HEK293 (cell line): ENCODE measurements at regions not wholly inside any gene's neighbourhood (a gene's known extent, or its start where the extent isn't known, plus 50 kb on each side); places are given as distances from the start of the nearest gene placed in this dataset.

Experiments
- CTCF ChIA-PET: fragments of 350-600 bp; formaldehyde crosslinking; extraction: SDS; loops from one replicate; lab custom pipeline; 2021; ENCODE audit warnings: antibody characterized with exemption; lab: Yijun Ruan, JAX
- POLR2A ChIA-PET: fragments of 300-600 bp; formaldehyde crosslinking; extraction: SDS; loops from one replicate; lab custom pipeline; 2020; ENCODE audit warnings: antibody characterized with exemption, inconsistent platforms; lab: Yijun Ruan, JAX
- H3K27ac ChIP-seq: fragments of 200-500 bp; sonication (Bioruptor generic); 2 replicates; pipeline ENCODE4 v1.5.1; 2014; ENCODE audit warnings: low read depth, low read length, control low read depth, inconsistent platforms; ENCODE audit errors: extremely low read depth
- H3K36me3 ChIP-seq, 2 experiments: fragments of 200-500 bp in 1 of 2; sonication (Bioruptor generic) in 1 of 2; 1 replicate in 1 of 2; 2 replicates in 1 of 2; pipeline ENCODE4 v1.5.1; 2014 to 2017; ENCODE audit warnings: inconsistent platforms in 2 of 2, low read length in 2 of 2; ENCODE audit not compliant: control insufficient read depth in 2 of 2, insufficient read depth in 1 of 2
- H3K4me1 ChIP-seq: fragments of 200-500 bp; sonication (Bioruptor generic); 2 replicates; pipeline ENCODE4 v1.5.1; 2014; ENCODE audit warnings: mild to moderate bottlenecking, low read length, inconsistent platforms; ENCODE audit not compliant: control insufficient read depth, insufficient read depth
- H3K4me3 ChIP-seq: 2 replicates; pipeline ENCODE4 v1.5.1; 2011; ENCODE audit warnings: low read depth, mild to moderate bottlenecking, control low read depth, low read length, moderate library complexity
- H3K9me3 ChIP-seq: fragments of 200-500 bp; sonication (Bioruptor generic); 2 replicates; pipeline ENCODE4 v1.5.1; 2014; ENCODE audit warnings: low read depth, low read length, inconsistent platforms; ENCODE audit not compliant: control insufficient read depth, insufficient read depth
- BCL11A ChIP-seq: fragments of 450-650 bp; formaldehyde crosslinking; IDR thresholded peaks from 2 replicates; pipeline ENCODE4 v1.5.1; 2016; ENCODE audit warnings: low read depth, missing biosample characterization, missing genetic modification characterization
- BCL11B ChIP-seq: fragments of 450-650 bp; formaldehyde crosslinking; IDR thresholded peaks from 2 replicates; pipeline ENCODE4 v1.5.1; 2016; ENCODE audit warnings: low read depth, missing biosample characterization, missing genetic modification characterization
- IKZF3 ChIP-seq: fragments of 450-650 bp; IDR thresholded peaks from 2 replicates; pipeline ENCODE4 v1.5.0; 2018; ENCODE audit warnings: missing biosample characterization, mild to moderate bottlenecking, missing genetic modification characterization, moderate library complexity
- KLF10 ChIP-seq: fragments of 450-650 bp; IDR thresholded peaks from 2 replicates; pipeline ENCODE4 v1.5.1; 2018; ENCODE audit warnings: missing biosample characterization, mild to moderate bottlenecking, missing genetic modification characterization
- SALL2 ChIP-seq: fragments of 450-650 bp; formaldehyde crosslinking; IDR thresholded peaks from 2 replicates; pipeline ENCODE4 v1.5.0; 2017; ENCODE audit warnings: missing biosample characterization, mild to moderate bottlenecking, missing genetic modification characterization, borderline replicate concordance
- SCRT2 ChIP-seq: fragments of 450-650 bp; formaldehyde crosslinking; IDR thresholded peaks from 2 replicates; pipeline ENCODE4 v1.5.1; 2016; ENCODE audit warnings: missing biosample characterization, missing genetic modification characterization
- TRIM28 ChIP-seq: IDR thresholded peaks from 2 replicates; pipeline ENCODE4 v1.6.1; 2011; ENCODE audit warnings: low read length, control low read depth, borderline replicate concordance
- WT1 ChIP-seq: fragments of 450-650 bp; formaldehyde crosslinking; IDR thresholded peaks from 2 replicates; pipeline ENCODE4 v1.5.1; 2016; ENCODE audit warnings: missing biosample characterization, missing genetic modification characterization
- ZNF112 ChIP-seq: fragments of 450-650 bp; formaldehyde crosslinking; IDR thresholded peaks from 2 replicates; pipeline ENCODE4 v1.5.0; 2017; ENCODE audit warnings: missing biosample characterization, missing genetic modification characterization
- ZNF114 ChIP-seq: fragments of 450-650 bp; formaldehyde crosslinking; IDR thresholded peaks from 2 replicates; pipeline ENCODE4 v1.5.0; 2017; ENCODE audit warnings: missing biosample characterization, missing genetic modification characterization
- ZNF121 ChIP-seq: fragments of 450-650 bp; formaldehyde crosslinking; IDR thresholded peaks from 2 replicates; pipeline ENCODE4 v1.5.1; 2016; ENCODE audit warnings: missing biosample characterization, missing genetic modification characterization
- ZNF132 ChIP-seq: fragments of 450-650 bp; formaldehyde crosslinking; IDR thresholded peaks from 2 replicates; pipeline ENCODE4 v1.5.1; 2017; ENCODE audit warnings: missing biosample characterization, missing genetic modification characterization, borderline replicate concordance
- ZNF169 ChIP-seq: fragments of 450-650 bp; formaldehyde crosslinking; IDR thresholded peaks from 2 replicates; pipeline ENCODE4 v1.5.1; 2016; ENCODE audit warnings: missing biosample characterization, missing genetic modification characterization
- ZNF335 ChIP-seq: fragments of 450-650 bp; formaldehyde crosslinking; conservative IDR thresholded peaks from 2 replicates; pipeline ENCODE4 v1.5.1; 2016; ENCODE audit warnings: missing biosample characterization, missing genetic modification characterization
- ZNF366 ChIP-seq: fragments of 450-650 bp; formaldehyde crosslinking; conservative IDR thresholded peaks from 2 replicates; pipeline ENCODE4 v1.5.1; 2016; ENCODE audit warnings: missing biosample characterization, missing genetic modification characterization
- ZNF423 ChIP-seq: fragments of 450-650 bp; formaldehyde crosslinking; IDR thresholded peaks from 2 replicates; pipeline ENCODE4 v1.5.1; 2016; ENCODE audit warnings: missing biosample characterization, missing genetic modification characterization
- ZNF473 ChIP-seq: fragments of 450-650 bp; formaldehyde crosslinking; IDR thresholded peaks from 2 replicates; pipeline ENCODE4 v1.5.1; 2017; ENCODE audit warnings: missing biosample characterization, missing genetic modification characterization
- ZNF521 ChIP-seq: fragments of 450-650 bp; formaldehyde crosslinking; IDR thresholded peaks from 2 replicates; pipeline ENCODE4 v1.5.1; 2017; ENCODE audit warnings: missing biosample characterization, mild to moderate bottlenecking, missing genetic modification characterization
- ZNF544 ChIP-seq: fragments of 450-650 bp; formaldehyde crosslinking; IDR thresholded peaks from 2 replicates; pipeline ENCODE4 v1.5.0; 2017; ENCODE audit warnings: missing biosample characterization, missing genetic modification characterization
- ZNF670 ChIP-seq: fragments of 450-650 bp; formaldehyde crosslinking; IDR thresholded peaks from 2 replicates; pipeline ENCODE4 v1.5.1; 2016; ENCODE audit warnings: missing biosample characterization, missing genetic modification characterization, low read depth
- TF ChIP-seq, protein P1 (sequence below): fragments of 450-650 bp; formaldehyde crosslinking; IDR thresholded peaks from 2 replicates; pipeline ENCODE4 v1.5.1; 2016; ENCODE audit warnings: missing biosample characterization, missing genetic modification characterization, low read depth
- TF ChIP-seq, protein P2 (sequence below): fragments of 450-650 bp; formaldehyde crosslinking; conservative IDR thresholded peaks from 2 replicates; pipeline ENCODE4 v1.5.1; 2016; ENCODE audit warnings: low read depth, missing biosample characterization, missing genetic modification characterization
- TF ChIP-seq, protein P3 (sequence below): fragments of 450-650 bp; formaldehyde crosslinking; IDR thresholded peaks from 2 replicates; pipeline ENCODE4 v1.5.1; 2016; ENCODE audit warnings: missing biosample characterization, missing genetic modification characterization
- TF ChIP-seq, protein P4 (sequence below): fragments of 450-650 bp; formaldehyde crosslinking; IDR thresholded peaks from 2 replicates; pipeline ENCODE4 v1.5.1; 2016; ENCODE audit warnings: missing biosample characterization, missing genetic modification characterization
- TF ChIP-seq, protein P5 (sequence below): fragments of 450-650 bp; formaldehyde crosslinking; IDR thresholded peaks from 2 replicates; pipeline ENCODE4 v1.5.1; 2016; ENCODE audit warnings: missing biosample characterization, missing genetic modification characterization
- TF ChIP-seq, protein P6 (sequence below): fragments of 450-650 bp; formaldehyde crosslinking; IDR thresholded peaks from 2 replicates; pipeline ENCODE4 v1.5.1; 2016; ENCODE audit warnings: missing biosample characterization, missing genetic modification characterization

DNA sequence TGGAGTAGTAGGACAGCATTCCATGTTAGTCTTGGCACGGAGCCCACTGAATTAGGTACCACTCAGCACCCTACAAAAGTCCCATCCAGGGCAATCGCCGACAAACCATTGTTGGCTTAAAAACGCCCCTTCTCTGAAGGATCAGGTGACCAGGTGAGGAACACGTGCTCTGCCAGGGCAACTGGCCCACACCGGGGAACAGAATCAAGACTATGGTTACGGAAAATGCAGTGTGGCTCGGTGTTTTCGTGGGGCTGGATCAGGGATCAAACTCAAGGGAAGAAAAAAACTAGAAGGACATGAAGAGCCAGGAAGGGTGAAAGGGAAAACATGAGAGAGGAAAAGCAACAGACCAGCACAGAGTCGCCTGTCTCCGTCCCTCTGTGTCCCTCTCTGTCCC is 177.8 kb upstream of the ARID1B start (continued):
- TF ChIP-seq, protein P1, sequence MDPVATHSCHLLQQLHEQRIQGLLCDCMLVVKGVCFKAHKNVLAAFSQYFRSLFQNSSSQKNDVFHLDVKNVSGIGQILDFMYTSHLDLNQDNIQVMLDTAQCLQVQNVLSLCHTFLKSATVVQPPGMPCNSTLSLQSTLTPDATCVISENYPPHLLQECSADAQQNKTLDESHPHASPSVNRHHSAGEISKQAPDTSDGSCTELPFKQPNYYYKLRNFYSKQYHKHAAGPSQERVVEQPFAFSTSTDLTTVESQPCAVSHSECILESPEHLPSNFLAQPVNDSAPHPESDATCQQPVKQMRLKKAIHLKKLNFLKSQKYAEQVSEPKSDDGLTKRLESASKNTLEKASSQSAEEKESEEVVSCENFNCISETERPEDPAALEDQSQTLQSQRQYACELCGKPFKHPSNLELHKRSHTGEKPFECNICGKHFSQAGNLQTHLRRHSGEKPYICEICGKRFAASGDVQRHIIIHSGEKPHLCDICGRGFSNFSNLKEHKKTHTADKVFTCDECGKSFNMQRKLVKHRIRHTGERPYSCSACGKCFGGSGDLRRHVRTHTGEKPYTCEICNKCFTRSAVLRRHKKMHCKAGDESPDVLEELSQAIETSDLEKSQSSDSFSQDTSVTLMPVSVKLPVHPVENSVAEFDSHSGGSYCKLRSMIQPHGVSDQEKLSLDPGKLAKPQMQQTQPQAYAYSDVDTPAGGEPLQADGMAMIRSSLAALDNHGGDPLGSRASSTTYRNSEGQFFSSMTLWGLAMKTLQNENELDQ (tag by site-specific recombination) = no peak
- TF ChIP-seq BCL11A (no peak), ZNF544 (no peak), ZNF423 (tag by site-specific recombination) (no peak), TRIM28 (no peak), ZNF169 (tag by site-specific recombination) (no peak), SALL2 (no peak), KLF10 (tag by site-specific recombination) (no peak), ZNF121 (tag by site-specific recombination) (no peak)
- TF ChIP-seq, protein P2, sequence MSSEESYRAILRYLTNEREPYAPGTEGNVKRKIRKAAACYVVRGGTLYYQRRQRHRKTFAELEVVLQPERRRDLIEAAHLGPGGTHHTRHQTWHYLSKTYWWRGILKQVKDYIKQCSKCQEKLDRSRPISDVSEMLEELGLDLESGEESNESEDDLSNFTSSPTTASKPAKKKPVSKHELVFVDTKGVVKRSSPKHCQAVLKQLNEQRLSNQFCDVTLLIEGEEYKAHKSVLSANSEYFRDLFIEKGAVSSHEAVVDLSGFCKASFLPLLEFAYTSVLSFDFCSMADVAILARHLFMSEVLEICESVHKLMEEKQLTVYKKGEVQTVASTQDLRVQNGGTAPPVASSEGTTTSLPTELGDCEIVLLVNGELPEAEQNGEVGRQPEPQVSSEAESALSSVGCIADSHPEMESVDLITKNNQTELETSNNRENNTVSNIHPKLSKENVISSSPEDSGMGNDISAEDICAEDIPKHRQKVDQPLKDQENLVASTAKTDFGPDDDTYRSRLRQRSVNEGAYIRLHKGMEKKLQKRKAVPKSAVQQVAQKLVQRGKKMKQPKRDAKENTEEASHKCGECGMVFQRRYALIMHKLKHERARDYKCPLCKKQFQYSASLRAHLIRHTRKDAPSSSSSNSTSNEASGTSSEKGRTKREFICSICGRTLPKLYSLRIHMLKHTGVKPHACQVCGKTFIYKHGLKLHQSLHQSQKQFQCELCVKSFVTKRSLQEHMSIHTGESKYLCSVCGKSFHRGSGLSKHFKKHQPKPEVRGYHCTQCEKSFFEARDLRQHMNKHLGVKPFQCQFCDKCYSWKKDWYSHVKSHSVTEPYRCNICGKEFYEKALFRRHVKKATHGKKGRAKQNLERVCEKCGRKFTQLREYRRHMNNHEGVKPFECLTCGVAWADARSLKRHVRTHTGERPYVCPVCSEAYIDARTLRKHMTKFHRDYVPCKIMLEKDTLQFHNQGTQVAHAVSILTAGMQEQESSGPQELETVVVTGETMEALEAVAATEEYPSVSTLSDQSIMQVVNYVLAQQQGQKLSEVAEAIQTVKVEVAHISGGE (tag by site-specific recombination) = no peak
- TF ChIP-seq, protein P3, sequence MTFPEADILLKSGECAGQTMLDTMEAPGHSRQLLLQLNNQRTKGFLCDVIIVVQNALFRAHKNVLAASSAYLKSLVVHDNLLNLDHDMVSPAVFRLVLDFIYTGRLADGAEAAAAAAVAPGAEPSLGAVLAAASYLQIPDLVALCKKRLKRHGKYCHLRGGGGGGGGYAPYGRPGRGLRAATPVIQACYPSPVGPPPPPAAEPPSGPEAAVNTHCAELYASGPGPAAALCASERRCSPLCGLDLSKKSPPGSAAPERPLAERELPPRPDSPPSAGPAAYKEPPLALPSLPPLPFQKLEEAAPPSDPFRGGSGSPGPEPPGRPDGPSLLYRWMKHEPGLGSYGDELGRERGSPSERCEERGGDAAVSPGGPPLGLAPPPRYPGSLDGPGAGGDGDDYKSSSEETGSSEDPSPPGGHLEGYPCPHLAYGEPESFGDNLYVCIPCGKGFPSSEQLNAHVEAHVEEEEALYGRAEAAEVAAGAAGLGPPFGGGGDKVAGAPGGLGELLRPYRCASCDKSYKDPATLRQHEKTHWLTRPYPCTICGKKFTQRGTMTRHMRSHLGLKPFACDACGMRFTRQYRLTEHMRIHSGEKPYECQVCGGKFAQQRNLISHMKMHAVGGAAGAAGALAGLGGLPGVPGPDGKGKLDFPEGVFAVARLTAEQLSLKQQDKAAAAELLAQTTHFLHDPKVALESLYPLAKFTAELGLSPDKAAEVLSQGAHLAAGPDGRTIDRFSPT = no peak

DNA sequence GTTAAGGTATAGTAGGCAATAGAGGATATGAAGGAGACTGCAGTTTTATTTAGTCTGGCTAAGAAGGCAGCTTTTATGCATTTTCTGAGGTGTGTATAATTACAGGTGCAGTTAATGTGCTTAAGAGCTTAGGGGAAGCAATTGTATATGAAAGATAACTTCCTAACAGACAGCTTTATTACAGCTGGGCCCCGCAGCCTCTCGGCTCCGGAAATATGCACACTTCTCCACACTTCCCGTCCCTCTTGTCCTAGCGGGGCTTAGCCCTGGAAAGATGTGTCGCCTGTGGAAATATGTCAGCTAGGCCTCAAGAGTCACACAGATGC is 178.4 kb upstream of the ARID1B start:
- Histone ChIP-seq H3K4me3 (no peak overlapping the region), H3K27ac (no peak overlapping the region), H3K36me3 (no peaks in the 10 kb centered on the region), H3K9me3 (no peaks in the 10 kb centered on the region), H3K4me1 (no peaks in the 10 kb centered on the region)
- ChIA-PET CTCF (no interaction called here), POLR2A (no interaction called here)
- TF ChIP-seq, protein P4, sequence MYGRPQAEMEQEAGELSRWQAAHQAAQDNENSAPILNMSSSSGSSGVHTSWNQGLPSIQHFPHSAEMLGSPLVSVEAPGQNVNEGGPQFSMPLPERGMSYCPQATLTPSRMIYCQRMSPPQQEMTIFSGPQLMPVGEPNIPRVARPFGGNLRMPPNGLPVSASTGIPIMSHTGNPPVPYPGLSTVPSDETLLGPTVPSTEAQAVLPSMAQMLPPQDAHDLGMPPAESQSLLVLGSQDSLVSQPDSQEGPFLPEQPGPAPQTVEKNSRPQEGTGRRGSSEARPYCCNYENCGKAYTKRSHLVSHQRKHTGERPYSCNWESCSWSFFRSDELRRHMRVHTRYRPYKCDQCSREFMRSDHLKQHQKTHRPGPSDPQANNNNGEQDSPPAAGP = no peak
- TF ChIP-seq ZNF366 (tag by site-specific recombination) = no peak
- no peak for TF ChIP-seq ZNF112 (tag by site-specific recombination)
- TF ChIP-seq, protein P5, sequence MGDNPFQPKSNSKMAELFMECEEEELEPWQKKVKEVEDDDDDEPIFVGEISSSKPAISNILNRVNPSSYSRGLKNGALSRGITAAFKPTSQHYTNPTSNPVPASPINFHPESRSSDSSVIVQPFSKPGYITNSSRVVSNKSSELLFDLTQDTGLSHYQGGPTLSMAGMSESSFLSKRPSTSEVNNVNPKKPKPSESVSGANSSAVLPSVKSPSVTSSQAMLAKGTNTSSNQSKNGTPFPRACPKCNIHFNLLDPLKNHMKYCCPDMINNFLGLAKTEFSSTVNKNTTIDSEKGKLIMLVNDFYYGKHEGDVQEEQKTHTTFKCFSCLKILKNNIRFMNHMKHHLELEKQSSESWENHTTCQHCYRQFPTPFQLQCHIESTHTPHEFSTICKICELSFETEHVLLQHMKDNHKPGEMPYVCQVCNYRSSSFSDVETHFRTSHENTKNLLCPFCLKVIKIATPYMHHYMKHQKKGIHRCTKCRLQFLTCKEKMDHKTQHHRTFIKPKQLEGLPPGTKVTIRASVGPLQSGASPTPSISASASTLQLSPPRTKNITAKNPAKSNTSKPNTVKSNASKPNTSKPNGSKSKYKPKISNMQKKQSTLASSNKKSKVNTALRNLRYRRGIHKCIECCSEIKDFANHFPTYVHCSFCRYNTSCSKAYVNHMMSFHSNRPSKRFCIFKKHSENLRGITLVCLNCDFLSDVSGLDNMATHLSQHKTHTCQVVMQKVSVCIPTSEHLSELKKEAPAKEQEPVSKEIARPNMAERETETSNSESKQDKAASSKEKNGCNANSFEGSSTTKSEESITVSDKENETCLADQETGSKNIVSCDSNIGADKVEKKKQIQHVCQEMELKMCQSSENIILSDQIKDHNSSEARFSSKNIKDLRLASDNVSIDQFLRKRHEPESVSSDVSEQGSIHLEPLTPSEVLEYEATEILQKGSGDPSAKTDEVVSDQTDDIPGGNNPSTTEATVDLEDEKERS (tag by site-specific recombination) = no peak
- no peak for TF ChIP-seq ZNF114 (tag by site-specific recombination)
- TF ChIP-seq ZNF169 (tag by site-specific recombination) = no peak
- TF ChIP-seq, protein P6, sequence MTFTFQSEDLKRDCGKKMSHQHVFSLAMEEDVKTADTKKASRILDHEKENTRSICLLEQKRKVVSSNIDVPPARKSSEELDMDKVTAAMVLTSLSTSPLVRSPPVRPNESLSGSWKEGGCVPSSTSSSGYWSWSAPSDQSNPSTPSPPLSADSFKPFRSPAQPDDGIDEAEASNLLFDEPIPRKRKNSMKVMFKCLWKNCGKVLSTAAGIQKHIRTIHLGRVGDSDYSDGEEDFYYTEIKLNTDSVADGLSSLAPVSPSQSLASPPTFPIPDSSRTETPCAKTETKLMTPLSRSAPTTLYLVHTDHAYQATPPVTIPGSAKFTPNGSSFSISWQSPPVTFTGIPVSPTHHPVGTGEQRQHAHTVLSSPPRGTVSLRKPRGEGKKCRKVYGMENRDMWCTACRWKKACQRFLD = no peak
- TF ChIP-seq WT1 (tag by site-specific recombination) = no peak
- no peak for TF ChIP-seq ZNF473
- no peak for TF ChIP-seq ZNF335
- no peak for TF ChIP-seq BCL11B
- no peak for TF ChIP-seq ZNF521 (tag by site-specific recombination)
- TF ChIP-seq ZNF132 = no peak
- TF ChIP-seq ZNF121 (tag by site-specific recombination) = no peak
- no peak for TF ChIP-seq ZNF670 (tag by site-specific recombination)
- TF ChIP-seq IKZF3 (tag by site-specific recombination) = no peak
- no peak for TF ChIP-seq SCRT2 (tag by site-specific recombination)
